Neural progenitor cell (in vitro differentiated cells): ENCODE measurements at regions not wholly inside any gene's neighbourhood (a gene's known extent, or its start where the extent isn't known, plus 50 kb on each side); places are given as distances from the start of the nearest gene placed in this dataset.

ENCODE experiments used
- DNase-seq: peaks from one replicate; pipeline ENCODE4 v3.0.0-alpha.2; 2016; ENCODE audit warnings: low spot score
- H2AFZ ChIP-seq: fragments of 200-600 bp; sonication (generic); replicated peaks from 2 replicates; pipeline ENCODE4 v1.6.1; 2016; ENCODE audit warnings: antibody characterized with exemption
- H3F3A ChIP-seq: fragments of 200-600 bp; sonication (generic); 2 replicates; pipeline ENCODE4 v1.6.1; 2016; ENCODE audit warnings: antibody characterized with exemption, low read depth
- H3K27ac ChIP-seq: fragments of 200-600 bp; sonication (generic); 2 replicates; pipeline ENCODE4 v1.5.1; 2016; ENCODE audit warnings: mild to moderate bottlenecking
- H3K27me3 ChIP-seq: fragments of 200-600 bp; sonication (generic); 2 replicates; pipeline ENCODE4 v1.6.1; 2016; ENCODE audit warnings: mild to moderate bottlenecking, moderate library complexity
- H3K36me3 ChIP-seq: fragments of 200-600 bp; sonication (generic); 2 replicates; pipeline ENCODE4 v1.5.1; 2016
- H3K4me1 ChIP-seq: fragments of 200-600 bp; sonication (generic); 2 replicates; pipeline ENCODE4 v1.6.1; 2016; ENCODE audit warnings: mixed run types
- H3K4me2 ChIP-seq: fragments of 200-600 bp; sonication (generic); 2 replicates; pipeline ENCODE4 v1.6.1; 2016
- H3K4me3 ChIP-seq: fragments of 200-600 bp; sonication (generic); 2 replicates; pipeline ENCODE4 v1.5.1; 2016
- H3K79me2 ChIP-seq: fragments of 200-600 bp; sonication (generic); 2 replicates; pipeline ENCODE4 v1.6.1; 2016; ENCODE audit warnings: low read depth
- H3K9ac ChIP-seq: fragments of 200-600 bp; sonication (generic); 2 replicates; pipeline ENCODE4 v1.6.1; 2016
- H3K9me3 ChIP-seq: fragments of 200-600 bp; sonication (generic); 2 replicates; pipeline ENCODE4 v1.5.1; 2016; ENCODE audit warnings: low read depth
- H4K20me1 ChIP-seq: fragments of 200-600 bp; sonication (generic); 2 replicates; pipeline ENCODE4 v1.6.1; 2016; ENCODE audit warnings: low read depth
- H3K27ac Mint-ChIP-seq: 3 replicates; pipeline ENCODE4 v1.8.0; 2021; ENCODE audit warnings: mixed read lengths
- H3K27me3 Mint-ChIP-seq: 2 replicates; pipeline ENCODE4 v1.8.0; 2022; ENCODE audit warnings: low read depth, mild to moderate bottlenecking, inconsistent platforms, moderate library complexity, mixed read lengths; ENCODE audit not compliant: insufficient read depth
- H3K36me3 Mint-ChIP-seq: 3 replicates; pipeline ENCODE4 v1.8.0; 2021; ENCODE audit warnings: mixed read lengths
- H3K4me1 Mint-ChIP-seq: 3 replicates; pipeline ENCODE4 v1.8.0; 2021; ENCODE audit warnings: mixed read lengths
- H3K4me3 Mint-ChIP-seq: 3 replicates; pipeline ENCODE4 v1.8.0; 2021; ENCODE audit warnings: mild to moderate bottlenecking, moderate library complexity, mixed read lengths
- H3K9me3 Mint-ChIP-seq: 3 replicates; pipeline ENCODE4 v1.8.0; 2020; ENCODE audit warnings: mixed read lengths
- CTCF ChIP-seq: fragments of 200-600 bp; sonication (generic); IDR thresholded peaks from 2 replicates; pipeline ENCODE4 v1.5.1; 2017; ENCODE audit warnings: antibody characterized with exemption, mild to moderate bottlenecking
- EZH2 ChIP-seq: fragments of 200-600 bp; sonication (generic); IDR thresholded peaks from 2 replicates; pipeline ENCODE4 v1.6.1; 2017; ENCODE audit warnings: antibody characterized with exemption, mild to moderate bottlenecking, moderate library complexity
- EZH2phosphoT487 ChIP-seq: fragments of 200-600 bp; sonication (generic); IDR thresholded peaks from 2 replicates; pipeline ENCODE4 v1.6.1; 2017; ENCODE audit warnings: antibody characterized with exemption

GRCh38 chr13:50448535-50448998 is 394.9 kb downstream of the DLEU7 start:
- DNase-seq = no peak
- no peaks in the 10 kb centered on the region for H3K79me2 ChIP-seq
- no peaks in the 10 kb centered on the region for H3F3A ChIP-seq
- no peak for TF ChIP-seq EZH2phosphoT487
- TF ChIP-seq EZH2 = no peak
- no peak for TF ChIP-seq CTCF
- H3K4me3 ChIP-seq = no peak overlapping the region
- H2AFZ ChIP-seq = no peak overlapping the region
- Mint-ChIP-seq H3K36me3 (no peaks in the 10 kb centered on the region), H3K4me1 (peaks cover 8% of the 10 kb centered on the region), H3K27me3 (no peaks in the 10 kb centered on the region), H3K27ac (no peak overlapping the region), H3K4me3 (no peak overlapping the region), H3K9me3 (no peaks in the 10 kb centered on the region)
- H3K4me2 ChIP-seq = no peak overlapping the region
- no peaks in the 10 kb centered on the region for H3K36me3 ChIP-seq
- peaks cover 25% of the 10 kb centered on the region for H3K4me1 ChIP-seq
- no peak overlapping the region for H3K27ac ChIP-seq
- H3K27me3 ChIP-seq = no peaks in the 10 kb centered on the region
- no peaks in the 10 kb centered on the region for H4K20me1 ChIP-seq
- H3K9me3 ChIP-seq = no peaks in the 10 kb centered on the region
- H3K9ac ChIP-seq = no peak overlapping the region

GRCh38 chr13:50449465-50449864 is 394.0 kb downstream of the DLEU7 start:
- Mint-ChIP-seq H3K4me1 (peaks cover 8% of the 10 kb centered on the region), H3K36me3 (no peaks in the 10 kb centered on the region), H3K27me3 (no peaks in the 10 kb centered on the region), H3K27ac (no peak overlapping the region), H3K9me3 (no peaks in the 10 kb centered on the region), H3K4me3 (no peak overlapping the region)
- no peak overlapping the region for H2AFZ ChIP-seq
- H3K4me1 ChIP-seq = peaks cover 25% of the 10 kb centered on the region
- H3K27me3 ChIP-seq = no peaks in the 10 kb centered on the region
- DNase-seq = no peak
- H4K20me1 ChIP-seq = no peaks in the 10 kb centered on the region
- TF ChIP-seq EZH2phosphoT487 = no peak
- no peak for TF ChIP-seq EZH2
- TF ChIP-seq CTCF = no peak
- no peak overlapping the region for H3K9ac ChIP-seq
- H3K4me2 ChIP-seq = no peak overlapping the region
- no peak overlapping the region for H3K27ac ChIP-seq
- no peaks in the 10 kb centered on the region for H3K36me3 ChIP-seq
- H3K4me3 ChIP-seq = no peak overlapping the region
- no peaks in the 10 kb centered on the region for H3K79me2 ChIP-seq
- no peaks in the 10 kb centered on the region for H3F3A ChIP-seq
- H3K9me3 ChIP-seq = no peaks in the 10 kb centered on the region

- no peak for DNase-seq
- peaks cover 6% of the 10 kb centered on the region for H3K4me1 Mint-ChIP-seq
- Histone ChIP-seq H2AFZ (no peak overlapping the region), H3K9ac (no peak overlapping the region), H3K9me3 (no peaks in the 10 kb centered on the region), H3K4me2 (no peak overlapping the region), H3K36me3 (no peaks in the 10 kb centered on the region), H3K27ac (no peak overlapping the region), H3K4me1 (peaks cover 19% of the 10 kb centered on the region), H4K20me1 (no peaks in the 10 kb centered on the region), H3K27me3 (no peaks in the 10 kb centered on the region), H3K4me3 (no peak overlapping the region), H3K79me2 (no peaks in the 10 kb centered on the region), H3F3A (no peaks in the 10 kb centered on the region)
- H3K36me3 Mint-ChIP-seq = no peaks in the 10 kb centered on the region
- no peaks in the 10 kb centered on the region for H3K9me3 Mint-ChIP-seq
- no peaks in the 10 kb centered on the region for H3K27me3 Mint-ChIP-seq
- H3K27ac Mint-ChIP-seq = no peak overlapping the region
- no peak for TF ChIP-seq CTCF
- no peak for TF ChIP-seq EZH2
- no peak for TF ChIP-seq EZH2phosphoT487
- no peak overlapping the region for H3K4me3 Mint-ChIP-seq
These were observed 393.2 kb downstream of the DLEU7 start for GRCh38 chr13:50450279-50450678.
